ENCODE measurements at regions not wholly inside any gene's neighbourhood (a gene's known extent, or its start where the extent isn't known, plus 50 kb on each side); places are given as distances from the start of the nearest gene placed in this dataset.

- TF ChIP-seq CTCF (optimal IDR thresholded peaks at IDR 0.05 in 1 of 3, IDR thresholded peaks at IDR 0.05 in 1 of 3, conservative IDR thresholded peaks at IDR 0.05 in 1 of 3; ENCODE audit: extremely low read depth in 1 of 3, insufficient read depth in 2 of 3, low read length in 3 of 3) (no peak), EZH2 (IDR thresholded peaks at IDR 0.05; ENCODE audit: low read length) (no peak)
Measured at GRCh38 chr1:227397354-227397978, 79.2 kb upstream of the CDC42BPA start.

Data from keratinocyte (primary cell).